Fibroblast of pulmonary artery (primary cell): ENCODE measurements at regions not wholly inside any gene's neighbourhood (a gene's known extent, or its start where the extent isn't known, plus 50 kb on each side); places are given as distances from the start of the nearest gene placed in this dataset.

Source experiments
- DNase-seq: peaks from one replicate; pipeline ENCODE4 v3.0.0-alpha.2; 2010; ENCODE audit warnings: low read depth
- H3K4me3 ChIP-seq: replicated peaks from 2 replicates; pipeline ENCODE4 v1.5.1; 2011; ENCODE audit warnings: low read depth, mild to moderate bottlenecking, control low read depth, low read length, moderate library complexity
- CTCF ChIP-seq: IDR thresholded peaks from 2 replicates; pipeline ENCODE4 v1.5.1; 2011; ENCODE audit warnings: mild to moderate bottlenecking, control low read depth, low read length, inconsistent platforms; ENCODE audit errors: missing control alignments

- no peak for TF ChIP-seq CTCF
- no peak for DNase-seq
- no peak overlapping the region for H3K4me3 ChIP-seq
These were observed 92.8 kb upstream of the SASH1 start for GRCh38 chr6:148249679-148250375.

- DNase-seq = peak; percentile 76
- peak; percentile 53 for TF ChIP-seq CTCF
- no peak overlapping the region for H3K4me3 ChIP-seq
These were observed 91.5 kb upstream of the SASH1 start for GRCh38 chr6:148250975-148251685.

GRCh38 chr6:148251891-148252290 lies 90.7 kb upstream of the SASH1 start:
- DNase-seq = no peak
- no peak overlapping the region for H3K4me3 ChIP-seq
- no peak for TF ChIP-seq CTCF

- DNase-seq = no peak
- H3K4me3 ChIP-seq = no peak overlapping the region
- no peak for TF ChIP-seq CTCF
These were observed 84.8 kb upstream of the SASH1 start for GRCh38 chr6:148257810-148258209.

GRCh38 chr6:148258868-148259267 lies 83.8 kb upstream of the SASH1 start:
- TF ChIP-seq CTCF = no peak
- no peak for DNase-seq
- H3K4me3 ChIP-seq = no peak overlapping the region

GRCh38 chr6:148261470-148261869 lies 81.2 kb upstream of the SASH1 start:
- no peak for TF ChIP-seq CTCF
- no peak for DNase-seq
- H3K4me3 ChIP-seq = no peak overlapping the region
